Retinal pigment epithelial cell (primary cell): ENCODE measurements at regions not wholly inside any gene's neighbourhood (a gene's known extent, or its start where the extent isn't known, plus 50 kb on each side); places are given as distances from the start of the nearest gene placed in this dataset.

Source experiments
- DNase-seq: peaks from one replicate; pipeline ENCODE4 v3.0.0-alpha.2; 2010; ENCODE audit warnings: low read depth
- H3K4me3 ChIP-seq: 2 replicates; pipeline ENCODE4 v1.5.1; 2011; ENCODE audit warnings: mild to moderate bottlenecking, low read length, control low read depth, moderate library complexity
- CTCF ChIP-seq: conservative IDR thresholded peaks from 2 replicates; pipeline ENCODE4 v1.5.1; 2011; ENCODE audit warnings: low read depth, low read length, control low read depth, inconsistent platforms

- no peak for TF ChIP-seq CTCF
- DNase-seq, result no peak
- H3K4me3 ChIP-seq, result no peak overlapping the region
Measured at GRCh38 chr1:59103457-59103856, 193.4 kb upstream of the FGGY start.

- H3K4me3 ChIP-seq, result no peak overlapping the region
- no peak for TF ChIP-seq CTCF
- no peak for DNase-seq
Measured at GRCh38 chr1:59104191-59104760, 192.6 kb upstream of the FGGY start.

- no peak for TF ChIP-seq CTCF
- no peak overlapping the region for H3K4me3 ChIP-seq
- DNase-seq, result no peak
Measured at GRCh38 chr1:59105548-59106507, 191.1 kb upstream of the FGGY start.

GRCh38 chr1:59107516-59107915 lies 189.4 kb upstream of the FGGY start:
- no peak for TF ChIP-seq CTCF
- no peak for DNase-seq
- no peak overlapping the region for H3K4me3 ChIP-seq

GRCh38 chr1:59107916-59108315 lies 189.0 kb upstream of the FGGY start:
- no peak for DNase-seq
- TF ChIP-seq CTCF, result no peak

GRCh38 chr1:59108481-59109317 lies 188.2 kb upstream of the FGGY start:
- no peak for DNase-seq
- TF ChIP-seq CTCF, result no peak
- H3K4me3 ChIP-seq, result no peak overlapping the region

More at GRCh38 chr1:59107916-59108315, 189.0 kb upstream of the FGGY start:
- no peak overlapping the region for H3K4me3 ChIP-seq
